GM12878 (cell line): ENCODE measurements at regions not wholly inside any gene's neighbourhood (a gene's known extent, or its start where the extent isn't known, plus 50 kb on each side); places are given as distances from the start of the nearest gene placed in this dataset.

Experiments used
- ATAC-seq: fragments of 200-7000 bp; cut with Tn5 transposase; 3 replicates; pipeline ENCODE4 v1.9.1; 2020; ENCODE audit warnings: mild to moderate bottlenecking, moderate library complexity
- BruUV-seq: library from RNA; stranded (reverse); fragments of 400-500 nt; replicated peaks from 2 replicates; lab custom pipeline; 2021; lab: Mats Ljungman, UMichigan
- CTCF ChIA-PET: fragments of 300-600 bp; sonication (Branson Sonifier 250); formaldehyde crosslinking; extraction: SDS; loops from one replicate; lab custom pipeline; 2021; ENCODE audit warnings: inconsistent platforms; lab: Yijun Ruan, JAX
- POLR2A ChIA-PET: fragments of 350-600 bp; formaldehyde crosslinking; extraction: SDS; loops from one replicate; lab custom pipeline; 2021; ENCODE audit warnings: inconsistent platforms; lab: Charles Lee
- RAD21 ChIA-PET: fragments of 300-600 bp; sonication (Branson Sonifier 250); formaldehyde crosslinking; loops from one replicate; lab custom pipeline; 2023; ENCODE audit warnings: antibody characterized with exemption; ENCODE audit not compliant: unreplicated experiment; lab: Charles Lee
- SMC1A ChIA-PET: fragments of 300-600 bp; sonication (Branson Sonifier 250); formaldehyde crosslinking; loops from one replicate; lab custom pipeline; 2023; ENCODE audit not compliant: unreplicated experiment, uncharacterized antibody; lab: Charles Lee
- DNase-seq: peaks from one replicate; pipeline ENCODE4 v3.0.0-alpha.2; 2011; ENCODE audit warnings: low read depth, low spot score
- FAIRE-seq: peaks from 3 replicates; lab custom pipeline; 2011; peaks lifted over from hg19 to GRCh38; lab: Jason Lieb, UNC
- H2AFZ ChIP-seq: 2 replicates; pipeline ENCODE4 v1.6.0; 2011; ENCODE audit warnings: low read depth, low read length, control low read depth; ENCODE audit not compliant: control insufficient read depth
- H3K27ac ChIP-seq: 2 replicates; pipeline ENCODE4 v1.5.1; 2011; ENCODE audit warnings: control low read depth; ENCODE audit not compliant: control insufficient read depth, insufficient read depth
- H3K27me3 ChIP-seq, 2 experiments: replicated peaks in 1 of 2; 2 replicates each; pipeline versions ENCODE4 v1.6.0 to v1.6.1; 2011; ENCODE audit warnings: low read length in 1 of 2; ENCODE audit not compliant: control insufficient read depth in 2 of 2, insufficient read depth in 2 of 2
- H3K36me3 ChIP-seq, 2 experiments: 2 replicates each; pipeline ENCODE4 v1.5.1; 2011; ENCODE audit warnings: low read length in 1 of 2; ENCODE audit not compliant: control insufficient read depth in 2 of 2, insufficient read depth in 2 of 2
- H3K4me1 ChIP-seq: 2 replicates; pipeline ENCODE4 v1.6.1; 2011; ENCODE audit warnings: mild to moderate bottlenecking, low read length, moderate library complexity, mixed read lengths; ENCODE audit not compliant: control insufficient read depth, insufficient read depth
- H3K4me2 ChIP-seq: 2 replicates; pipeline ENCODE4 v1.6.0; 2011; ENCODE audit warnings: control low read depth; ENCODE audit not compliant: control insufficient read depth, insufficient read depth
- H3K4me3 ChIP-seq: fragments of 200-600 bp; sonication (generic); 2 replicates; pipeline ENCODE4 v1.5.1; 2016
- H3K79me2 ChIP-seq: 2 replicates; pipeline ENCODE4 v1.6.0; 2011; ENCODE audit warnings: low read length; ENCODE audit not compliant: control insufficient read depth, insufficient read depth
- H3K9ac ChIP-seq: 2 replicates; pipeline ENCODE4 v1.8.0; 2011; ENCODE audit warnings: low read length, control low read depth, mixed read lengths; ENCODE audit not compliant: control insufficient read depth, insufficient read depth
- H3K9me3 ChIP-seq: replicated peaks from 3 replicates; pipeline ENCODE4 v1.5.1; 2011; ENCODE audit warnings: mild to moderate bottlenecking, low read length; ENCODE audit not compliant: control insufficient read depth, insufficient read depth
- H4K20me1 ChIP-seq: 2 replicates; pipeline ENCODE4 v1.6.0; 2011; ENCODE audit not compliant: control insufficient read depth, insufficient read depth
- FOXM1 ChIP-seq: IDR thresholded peaks from 2 replicates; pipeline ENCODE4 v1.6.1; 2012; ENCODE audit warnings: low read depth, mild to moderate bottlenecking, inconsistent platforms, low read length, moderate library complexity
- HDAC6 ChIP-seq: fragments of 200-600 bp; sonication (generic); IDR thresholded peaks from one replicate; pipeline ENCODE4 v1.8.0; 2017; ENCODE audit warnings: antibody characterized with exemption; ENCODE audit not compliant: unreplicated experiment
- HDGF ChIP-seq: fragments of 450-650 bp; IDR thresholded peaks from 2 replicates; pipeline ENCODE4 v1.6.1; 2016; ENCODE audit warnings: antibody characterized with exemption
- MEF2A ChIP-seq: IDR thresholded peaks from 2 replicates; pipeline ENCODE4 v1.6.1; 2011; ENCODE audit warnings: low read depth, mild to moderate bottlenecking, low read length, moderate library complexity; ENCODE audit not compliant: insufficient read depth
- MEF2B ChIP-seq: fragments of 450-650 bp; IDR thresholded peaks from 2 replicates; pipeline ENCODE4 v1.6.1; 2018; ENCODE audit warnings: mild to moderate bottlenecking, moderate library complexity; ENCODE audit not compliant: partially characterized antibody, poor library complexity, severe bottlenecking
- MLLT1 ChIP-seq: fragments of 450-650 bp; IDR thresholded peaks from 2 replicates; pipeline ENCODE4 v1.6.1; 2016; ENCODE audit warnings: mild to moderate bottlenecking
- PAX8 ChIP-seq: fragments of 450-650 bp; IDR thresholded peaks from 2 replicates; pipeline ENCODE4 v1.6.1; 2017; ENCODE audit warnings: mild to moderate bottlenecking, moderate library complexity
- PML ChIP-seq: IDR thresholded peaks from 2 replicates; pipeline ENCODE4 v1.6.1; 2012; ENCODE audit warnings: low read length, inconsistent platforms
- SUPT20H ChIP-seq: IDR thresholded peaks from 2 replicates; pipeline ENCODE4 v1.6.1; 2011; ENCODE audit warnings: low read depth, mild to moderate bottlenecking, low read length, moderate library complexity, borderline replicate concordance; ENCODE audit not compliant: control insufficient read depth
- USF2 ChIP-seq: IDR thresholded peaks from 2 replicates; pipeline ENCODE4 v1.6.1; 2011; ENCODE audit warnings: low read depth, low read length, improper control_type of control experiment, borderline replicate concordance
- ZNF384 ChIP-seq: IDR thresholded peaks from 2 replicates; pipeline ENCODE4 v1.6.1; 2012; ENCODE audit warnings: low read depth, mild to moderate bottlenecking, low read length, improper control_type of control experiment, borderline replicate concordance
- WGBS: methylation state at CpG from one replicate; pipeline ENCODE4 v1.1.6; 2016; ENCODE audit warnings: low lambda C conversion rate; ENCODE audit not compliant: insufficient replicate concordance, insufficient coverage; ENCODE audit errors: missing lambda C conversion rate; 5-methylcytosine and 5-hydroxymethylcytosine counted together
- in situ Hi-C: fragments of 300-500 bp; cut with MboI; formaldehyde crosslinking; loops from 9 replicates; pipeline ENCODE4 v1.14.3; 2018; ENCODE audit warnings: mixed read lengths
- intact Hi-C: fragments of 100-400 bp; cut with micrococcal nuclease; formaldehyde crosslinking; loops from one replicate; pipeline ENCODE4 v1.14.2; 2022; ENCODE audit not compliant: unreplicated experiment
- TF ChIP-seq, protein P1 (sequence below): IDR thresholded peaks from 2 replicates; pipeline ENCODE4 v1.6.1; 2011; ENCODE audit warnings: borderline replicate concordance, low read depth, mild to moderate bottlenecking, moderate library complexity, low read length; ENCODE audit not compliant: insufficient read depth, poor library complexity, severe bottlenecking

GRCh38 chr7:142685877-142686508 lies 63.3 kb upstream of the PRSS1 start:
- DNase-seq: no peak
- no peak for FAIRE-seq
- Histone ChIP-seq H3K27ac (no peak overlapping the region), H4K20me1 (no peaks in the 10 kb centered on the region), H3K36me3 (no peaks in the 10 kb centered on the region), H3K4me3 (no peak overlapping the region), H3K9me3 (no peaks in the 10 kb centered on the region)
- intact Hi-C loops: no loop called here
- WGBS: 0% methylated on average over 2 of the region's 2 CpGs
- no peak for TF ChIP-seq USF2
- no peak for TF ChIP-seq MEF2B
- no peak for TF ChIP-seq PAX8
- TF ChIP-seq MLLT1: no peak
- TF ChIP-seq HDGF: no peak
- TF ChIP-seq MEF2A: no peak
- TF ChIP-seq ZNF384: no peak
- TF ChIP-seq HDAC6: no peak
- no peak for TF ChIP-seq FOXM1
- TF ChIP-seq SUPT20H: no peak
- no peak for TF ChIP-seq PML
- TF ChIP-seq, protein P1, sequence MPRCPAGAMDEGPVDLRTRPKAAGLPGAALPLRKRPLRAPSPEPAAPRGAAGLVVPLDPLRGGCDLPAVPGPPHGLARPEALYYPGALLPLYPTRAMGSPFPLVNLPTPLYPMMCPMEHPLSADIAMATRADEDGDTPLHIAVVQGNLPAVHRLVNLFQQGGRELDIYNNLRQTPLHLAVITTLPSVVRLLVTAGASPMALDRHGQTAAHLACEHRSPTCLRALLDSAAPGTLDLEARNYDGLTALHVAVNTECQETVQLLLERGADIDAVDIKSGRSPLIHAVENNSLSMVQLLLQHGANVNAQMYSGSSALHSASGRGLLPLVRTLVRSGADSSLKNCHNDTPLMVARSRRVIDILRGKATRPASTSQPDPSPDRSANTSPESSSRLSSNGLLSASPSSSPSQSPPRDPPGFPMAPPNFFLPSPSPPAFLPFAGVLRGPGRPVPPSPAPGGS: no peak
- TF ChIP-seq, all 136 proteins: peak for 0
- Histone ChIP-seq H3K9ac (no peak overlapping the region), H3K4me2 (no peak overlapping the region), H2AFZ (no peak overlapping the region), H3K4me1 (peaks cover 3% of the 10 kb centered on the region; the same call in 1 of the 2 replicates), H3K79me2 (no peaks in the 10 kb centered on the region), H3K27me3 (no peaks in the 10 kb centered on the region)
- in situ Hi-C loops: no loop called here
- ATAC-seq: no peak
- SMC1A ChIA-PET: interaction anchor here (1.5 to 4.5 kb wide), 2 partner anchors 97 to 126 kb away, joined by 5 to 34 read pairs; no protein-coding TSS in a partner anchor
- CTCF ChIA-PET: interaction anchor here (1.0 to 5.8 kb wide), 5 partner anchors 98 to 150 kb away, joined by 3 to 53 read pairs (median 5); no protein-coding TSS in a partner anchor
- no TSS peak for BruUV-seq
- POLR2A ChIA-PET: no interaction called here
- RAD21 ChIA-PET: no interaction called here
